H1 (cell line): ENCODE measurements at regions not wholly inside any gene's neighbourhood (a gene's known extent, or its start where the extent isn't known, plus 50 kb on each side); places are given as distances from the start of the nearest gene placed in this dataset.

Experiments
- BACH1 ChIP-seq: IDR thresholded peaks from 2 replicates; pipeline ENCODE4 v1.6.1; 2012; ENCODE audit warnings: low read length, improper control_type of control experiment
- BCL11A ChIP-seq, 2 experiments: IDR thresholded peaks; one replicate each; pipeline ENCODE4 v1.6.1; 2011; ENCODE audit warnings: low read depth in 2 of 2, low read length in 2 of 2, mild to moderate bottlenecking in 2 of 2
- CTCF ChIP-seq, 3 experiments: IDR thresholded peaks; 1 replicate in 2 of 3; 2 replicates in 1 of 3; pipeline versions ENCODE4 v1.5.1 to v1.6.1; 2011; ENCODE audit warnings: low read length in 3 of 3, mild to moderate bottlenecking in 3 of 3, inconsistent platforms in 2 of 3, low read depth in 1 of 3, moderate library complexity in 1 of 3; ENCODE audit not compliant: insufficient read depth in 1 of 3; ENCODE audit errors: control extremely low read depth in 1 of 3
- EP300 ChIP-seq, 2 experiments: IDR thresholded peaks; 1 replicate in 1 of 2; 2 replicates in 1 of 2; pipeline ENCODE4 v1.6.1; 2011 to 2012; ENCODE audit warnings: low read depth in 2 of 2, low read length in 2 of 2, mild to moderate bottlenecking in 2 of 2, borderline replicate concordance in 1 of 2, inconsistent platforms in 1 of 2, moderate library complexity in 1 of 2
- EZH2 ChIP-seq: fragments of 200-600 bp; sonication (generic); IDR thresholded peaks from 2 replicates; pipeline ENCODE4 v1.7.1; 2012; ENCODE audit warnings: low read depth, mild to moderate bottlenecking, moderate library complexity, low read length, inconsistent platforms; ENCODE audit not compliant: severe bottlenecking
- HDAC2 ChIP-seq, 2 experiments: fragments of 300-600 bp in 1 of 2; sonication (generic) in 1 of 2; IDR thresholded peaks; 2 replicates each; pipeline ENCODE4 v1.6.1; 2011 to 2012; ENCODE audit warnings: low read depth in 2 of 2, low read length in 2 of 2, mild to moderate bottlenecking in 2 of 2, moderate library complexity in 2 of 2, borderline replicate concordance in 1 of 2, inconsistent platforms in 1 of 2
- HDAC6 ChIP-seq: IDR thresholded peaks from one replicate; pipeline ENCODE4 v1.7.1; 2012; ENCODE audit warnings: low read depth, mild to moderate bottlenecking, inconsistent platforms, low read length, moderate library complexity
- JUND ChIP-seq: IDR thresholded peaks from 2 replicates; pipeline ENCODE4 v1.6.1; 2011; ENCODE audit warnings: mild to moderate bottlenecking, improper control_type of control experiment, low read length
- POLR2A ChIP-seq, 2 experiments: IDR thresholded peaks; 1 replicate in 1 of 2; 2 replicates in 1 of 2; pipeline ENCODE4 v1.6.1; 2011; ENCODE audit warnings: low read depth in 2 of 2, low read length in 2 of 2, mild to moderate bottlenecking in 2 of 2; ENCODE audit errors: control extremely low read depth in 1 of 2
- POLR2AphosphoS5 ChIP-seq: IDR thresholded peaks from 2 replicates; pipeline ENCODE4 v1.6.1; 2011; ENCODE audit warnings: low read depth, low read length
- RXRA ChIP-seq: IDR thresholded peaks from 2 replicates; pipeline ENCODE4 v1.6.1; 2011; ENCODE audit warnings: low read depth, mild to moderate bottlenecking, low read length, moderate library complexity; ENCODE audit not compliant: insufficient read depth
- SIN3A ChIP-seq, 2 experiments: IDR thresholded peaks in 1 of 2; conservative IDR thresholded peaks in 1 of 2; 2 replicates each; pipeline ENCODE4 v1.6.1; 2011 to 2012; ENCODE audit warnings: low read length in 2 of 2, improper control_type of control experiment in 1 of 2, low read depth in 1 of 2, mild to moderate bottlenecking in 1 of 2
- TF ChIP-seq, protein P1 (sequence below): IDR thresholded peaks from 2 replicates; pipeline ENCODE4 v1.6.1; 2011; ENCODE audit warnings: low read length, improper control_type of control experiment

DNA sequence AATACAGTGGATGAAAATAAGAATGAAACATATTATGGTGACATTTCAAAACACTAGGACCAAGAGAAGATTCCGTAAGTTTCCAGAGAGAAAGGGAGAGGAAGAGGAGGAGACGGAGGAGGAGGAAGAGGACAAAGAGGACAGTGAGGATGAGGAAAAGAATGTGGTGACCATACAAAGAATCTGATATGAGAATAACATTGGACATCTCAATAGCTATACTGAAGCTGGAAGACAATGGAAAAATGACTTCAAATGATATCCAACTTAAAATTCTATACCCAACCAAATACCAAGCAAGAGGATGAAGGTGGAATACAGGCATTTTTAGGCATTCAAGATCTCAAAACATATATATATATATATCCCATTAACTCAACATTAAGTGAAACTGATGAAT lies 173.4 kb downstream of the PAWR start:
- TF ChIP-seq EZH2 = no peak
- TF ChIP-seq CTCF (IDR thresholded peaks at IDR 0.05; ENCODE audit: control extremely low read depth in 1 of 3, insufficient read depth in 1 of 3, low read depth in 1 of 3, low read length in 3 of 3) = no peak
- no peak for TF ChIP-seq EP300 (IDR thresholded peaks at IDR 0.05; ENCODE audit: borderline replicate concordance in 1 of 2, low read depth in 2 of 2, low read length in 2 of 2)
- no peak for TF ChIP-seq POLR2A (IDR thresholded peaks at IDR 0.05; ENCODE audit: control extremely low read depth in 1 of 2, low read depth in 2 of 2, low read length in 2 of 2)
- TF ChIP-seq SIN3A (conservative IDR thresholded peaks at IDR 0.05 in 1 of 2, IDR thresholded peaks at IDR 0.05 in 1 of 2; ENCODE audit: low read depth in 1 of 2, low read length in 2 of 2) = no peak
- TF ChIP-seq, protein P1, sequence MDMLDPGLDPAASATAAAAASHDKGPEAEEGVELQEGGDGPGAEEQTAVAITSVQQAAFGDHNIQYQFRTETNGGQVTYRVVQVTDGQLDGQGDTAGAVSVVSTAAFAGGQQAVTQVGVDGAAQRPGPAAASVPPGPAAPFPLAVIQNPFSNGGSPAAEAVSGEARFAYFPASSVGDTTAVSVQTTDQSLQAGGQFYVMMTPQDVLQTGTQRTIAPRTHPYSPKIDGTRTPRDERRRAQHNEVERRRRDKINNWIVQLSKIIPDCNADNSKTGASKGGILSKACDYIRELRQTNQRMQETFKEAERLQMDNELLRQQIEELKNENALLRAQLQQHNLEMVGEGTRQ = no peak
- no peak for TF ChIP-seq BACH1
- no peak for TF ChIP-seq POLR2AphosphoS5
- TF ChIP-seq JUND = no peak
- no peak for TF ChIP-seq HDAC6
- TF ChIP-seq BCL11A (IDR thresholded peaks at IDR 0.05; ENCODE audit: low read depth in 2 of 2, low read length in 2 of 2) = no peak
- no peak for TF ChIP-seq HDAC2 (IDR thresholded peaks at IDR 0.05; ENCODE audit: borderline replicate concordance in 1 of 2, low read depth in 2 of 2, low read length in 2 of 2)
- no peak for TF ChIP-seq RXRA
